Mesenchymal stem cell (in vitro differentiated cells and primary cell): ENCODE measurements at regions not wholly inside any gene's neighbourhood (a gene's known extent, or its start where the extent isn't known, plus 50 kb on each side); places are given as distances from the start of the nearest gene placed in this dataset.
A peak's percentile ranks its signal among the peaks of the same experiment; 100 is the strongest.

Source experiments
- DNase-seq: peaks from one replicate; pipeline ENCODE4 v3.0.0-alpha.2; 2013
- H2AFZ ChIP-seq: one replicate; pipeline ENCODE4 v1.6.1; 2013; ENCODE audit warnings: low read depth, mild to moderate bottlenecking, control low read depth, inconsistent platforms, low read length, moderate library complexity
- H2AK5ac ChIP-seq: 2 replicates; pipeline ENCODE4 v1.6.1; 2013; ENCODE audit warnings: low read length, moderate library complexity, mild to moderate bottlenecking, inconsistent platforms; ENCODE audit not compliant: severe bottlenecking
- H2BK120ac ChIP-seq: one replicate; pipeline ENCODE4 v1.6.1; 2013; ENCODE audit warnings: low read depth, mild to moderate bottlenecking, inconsistent platforms, low read length, moderate library complexity
- H2BK12ac ChIP-seq, 2 experiments: one replicate each; pipeline ENCODE4 v1.6.1; 2013; ENCODE audit warnings: inconsistent platforms in 2 of 2, low read length in 2 of 2, mild to moderate bottlenecking in 2 of 2, moderate library complexity in 2 of 2, control low read depth in 1 of 2
- H2BK15ac ChIP-seq: one replicate; pipeline ENCODE4 v1.6.1; 2013; ENCODE audit warnings: mild to moderate bottlenecking, low read depth, inconsistent platforms; ENCODE audit not compliant: poor library complexity, severe bottlenecking
- H2BK5ac ChIP-seq: 2 replicates; pipeline ENCODE4 v1.6.1; 2013; ENCODE audit warnings: low read depth, mild to moderate bottlenecking, low read length, control low read depth, inconsistent platforms; ENCODE audit not compliant: poor library complexity, severe bottlenecking
- H3K14ac ChIP-seq, 2 experiments: one replicate each; pipeline ENCODE4 v1.6.1; 2013; ENCODE audit warnings: inconsistent platforms in 2 of 2, low read length in 2 of 2, control low read depth in 1 of 2, mild to moderate bottlenecking in 1 of 2, moderate library complexity in 1 of 2
- H3K18ac ChIP-seq, 2 experiments: one replicate each; pipeline ENCODE4 v1.6.1; 2013; ENCODE audit warnings: inconsistent platforms in 2 of 2, low read length in 2 of 2, control low read depth in 1 of 2, low read depth in 1 of 2, mild to moderate bottlenecking in 1 of 2
- H3K23ac ChIP-seq, 2 experiments: one replicate each; pipeline ENCODE4 v1.6.1; 2013; ENCODE audit warnings: inconsistent platforms in 2 of 2, low read length in 2 of 2, mild to moderate bottlenecking in 2 of 2, moderate library complexity in 2 of 2, control low read depth in 1 of 2
- H3K27ac ChIP-seq: 2 replicates; pipeline ENCODE4 v1.5.1; 2013; ENCODE audit warnings: mild to moderate bottlenecking, moderate library complexity, low read length, control low read depth, inconsistent platforms; ENCODE audit not compliant: poor library complexity, severe bottlenecking
- H3K27me3 ChIP-seq, 2 experiments: 2 replicates each; pipeline versions ENCODE4 v1.6.1 to v1.7.0; 2013; ENCODE audit warnings: low read length in 2 of 2, mild to moderate bottlenecking in 2 of 2, moderate library complexity in 2 of 2, control low read depth in 1 of 2, inconsistent platforms in 1 of 2; ENCODE audit not compliant: control insufficient read depth in 1 of 2, insufficient read depth in 1 of 2
- H3K36me3 ChIP-seq, 2 experiments: 2 replicates each; pipeline versions ENCODE4 v1.6.1 to v1.7.0; 2013; ENCODE audit warnings: low read length in 2 of 2, control low read depth in 1 of 2, inconsistent platforms in 1 of 2, low read depth in 1 of 2, mild to moderate bottlenecking in 1 of 2; ENCODE audit not compliant: insufficient read depth in 2 of 2, control insufficient read depth in 1 of 2
- H3K4ac ChIP-seq, 2 experiments: one replicate each; pipeline ENCODE4 v1.6.1; 2013; ENCODE audit warnings: inconsistent platforms in 2 of 2, low read length in 2 of 2, mild to moderate bottlenecking in 2 of 2, moderate library complexity in 2 of 2, control low read depth in 1 of 2, low read depth in 1 of 2
- H3K4me1 ChIP-seq: 2 replicates; pipeline ENCODE4 v1.6.1; 2013; ENCODE audit warnings: low read depth, low read length, control low read depth; ENCODE audit not compliant: control insufficient read depth, insufficient read depth
- H3K4me2 ChIP-seq: 2 replicates; pipeline ENCODE4 v1.6.1; 2013; ENCODE audit warnings: low read length, mild to moderate bottlenecking, inconsistent platforms; ENCODE audit not compliant: poor library complexity, severe bottlenecking
- H3K4me3 ChIP-seq, 2 experiments: 2 replicates each; pipeline versions ENCODE4 v1.5.1 to v1.7.0; 2013; ENCODE audit warnings: low read length in 2 of 2, mild to moderate bottlenecking in 2 of 2, control low read depth in 1 of 2, low read depth in 1 of 2; ENCODE audit not compliant: insufficient read depth in 1 of 2
- H3K79me1 ChIP-seq: replicated peaks from 2 replicates; pipeline ENCODE4 v1.6.1; 2013; ENCODE audit warnings: mild to moderate bottlenecking, control low read depth, low read length, inconsistent platforms; ENCODE audit not compliant: poor library complexity, severe bottlenecking
- H3K9ac ChIP-seq: 2 replicates; pipeline ENCODE4 v1.7.0; 2013; ENCODE audit warnings: mild to moderate bottlenecking, low read length, moderate library complexity
- H3K9me3 ChIP-seq: 2 replicates; pipeline ENCODE4 v1.7.0; 2013; ENCODE audit warnings: mild to moderate bottlenecking, low read length; ENCODE audit not compliant: control insufficient read depth
- H4K8ac ChIP-seq: one replicate; pipeline ENCODE4 v1.6.1; 2013; ENCODE audit warnings: inconsistent platforms, mild to moderate bottlenecking, low read length, moderate library complexity
- H4K91ac ChIP-seq: one replicate; pipeline ENCODE4 v1.6.1; 2013; ENCODE audit warnings: mild to moderate bottlenecking, low read length, inconsistent platforms
- WGBS: methylation state at CpG from one replicate; pipeline ENCODE4 v1.1.7; 2013; ENCODE audit warnings: mixed read lengths; 5-methylcytosine and 5-hydroxymethylcytosine counted together

GRCh38 chr11:97454988-97455387, 1065.2 kb downstream of the JRKL start:
- H3K4me1 ChIP-seq = no peaks in the 10 kb centered on the region
- H2AFZ ChIP-seq = no peak overlapping the region
- no peak overlapping the region for H3K14ac ChIP-seq
- no peak overlapping the region for H4K91ac ChIP-seq
- H2BK120ac ChIP-seq = no peak overlapping the region
- WGBS = no CpG with 5 or more reads among the region's 1 CpG
- no peak overlapping the region for H2BK15ac ChIP-seq
- no peak overlapping the region for H3K4ac ChIP-seq
- H2BK12ac ChIP-seq = no peak overlapping the region
- no peak overlapping the region for H4K8ac ChIP-seq
- H3K27ac ChIP-seq = no peak overlapping the region
- H3K4me2 ChIP-seq = no peak overlapping the region
- no peak overlapping the region for H3K4me3 ChIP-seq
- H3K18ac ChIP-seq = no peak overlapping the region
- no peak overlapping the region for H2AK5ac ChIP-seq
- DNase-seq = no peak
- peaks cover 5% of the 10 kb centered on the region for H3K9me3 ChIP-seq
- no peaks in the 10 kb centered on the region for H3K79me1 ChIP-seq
- no peak overlapping the region for H2BK5ac ChIP-seq
- H3K23ac ChIP-seq = no peak overlapping the region
- H3K36me3 ChIP-seq = no peaks in the 10 kb centered on the region
- H3K27me3 ChIP-seq = no peaks in the 10 kb centered on the region
- H3K9ac ChIP-seq = no peak overlapping the region

DNA sequence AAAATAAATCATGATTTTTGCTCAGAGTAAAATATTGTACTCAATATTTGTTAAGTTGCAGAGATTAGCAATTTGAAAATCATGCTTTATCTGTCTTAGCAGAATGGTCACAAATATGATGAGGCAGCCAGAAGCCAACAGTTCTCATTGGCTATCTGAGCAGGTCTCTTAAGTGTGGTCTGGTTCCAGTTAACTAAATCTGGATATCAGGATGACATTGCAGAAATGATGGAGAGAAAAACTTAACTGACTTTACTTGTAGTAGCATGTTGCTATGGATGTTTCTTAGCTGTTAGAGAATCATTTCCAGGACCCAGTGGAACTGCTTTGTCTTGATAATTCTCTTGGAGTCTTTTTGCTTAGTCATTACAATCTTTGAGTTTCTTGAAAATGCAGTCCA, 1070.3 kb downstream of the JRKL start:
- H2AK5ac ChIP-seq = no peak overlapping the region
- H2BK12ac ChIP-seq = no peak overlapping the region
- H2BK15ac ChIP-seq = no peak overlapping the region
- H3K27me3 ChIP-seq = no peaks in the 10 kb centered on the region
- H2AFZ ChIP-seq = no peak overlapping the region
- no peak for DNase-seq
- H3K4ac ChIP-seq = no peak overlapping the region
- H3K18ac ChIP-seq = no peak overlapping the region
- no peak overlapping the region for H3K14ac ChIP-seq
- peaks cover 10% of the 10 kb centered on the region for H3K9me3 ChIP-seq
- no peak overlapping the region for H4K91ac ChIP-seq
- H3K36me3 ChIP-seq = peaks cover 0 to 2% of the 10 kb centered on the region in 2 experiments
- no peak overlapping the region for H3K4me3 ChIP-seq
- no peaks in the 10 kb centered on the region for H3K79me1 ChIP-seq
- H3K9ac ChIP-seq = no peak overlapping the region
- no peak overlapping the region for H2BK5ac ChIP-seq
- H3K27ac ChIP-seq = no peak overlapping the region
- no peaks in the 10 kb centered on the region for H3K4me1 ChIP-seq
- no peak overlapping the region for H2BK120ac ChIP-seq
- H3K23ac ChIP-seq = no peak overlapping the region
- H4K8ac ChIP-seq = no peak overlapping the region
- no peak overlapping the region for H3K4me2 ChIP-seq

- Histone ChIP-seq H3K4me2 (no peak overlapping the region), H3K9me3 (peaks cover 12% of the 10 kb centered on the region), H3K18ac (no peak overlapping the region), H2BK120ac (no peak overlapping the region), H3K36me3 (peaks cover 0 to 2% of the 10 kb centered on the region in 2 experiments), H4K8ac (no peak overlapping the region), H3K14ac (no peak overlapping the region), H3K27me3 (no peaks in the 10 kb centered on the region), H3K27ac (no peak overlapping the region), H2BK15ac (no peak overlapping the region), H3K4me3 (no peak overlapping the region), H4K91ac (no peak overlapping the region), H2BK5ac (no peak overlapping the region), H2AFZ (no peak overlapping the region), H3K23ac (no peak overlapping the region), H3K4me1 (no peaks in the 10 kb centered on the region), H2AK5ac (no peak overlapping the region), H3K79me1 (no peaks in the 10 kb centered on the region), H3K4ac (no peak overlapping the region), H3K9ac (no peak overlapping the region), H2BK12ac (no peak overlapping the region)
- no peak for DNase-seq
- WGBS = 91% methylated on average over 20 of the region's 21 CpGs
These were observed 1071.4 kb downstream of the JRKL start for GRCh38 chr11:97461044-97461880.

GRCh38 chr11:97461934-97462333, 1072.1 kb downstream of the JRKL start:
- Histone ChIP-seq H3K4me3 (no peak overlapping the region), H2BK120ac (no peak overlapping the region), H3K23ac (no peak overlapping the region), H3K4ac (no peak overlapping the region), H3K27ac (no peak overlapping the region), H3K4me1 (no peaks in the 10 kb centered on the region), H3K18ac (no peak overlapping the region), H4K91ac (peak overlapping the region; percentile 12), H2BK12ac (no peak overlapping the region), H3K79me1 (no peaks in the 10 kb centered on the region), H3K4me2 (no peak overlapping the region), H2AFZ (no peak overlapping the region), H3K9me3 (peaks cover 14% of the 10 kb centered on the region), H3K14ac (peak overlapping the region in 1 of 2 experiments; percentile 93), H4K8ac (peak overlapping the region; percentile 61), H3K27me3 (no peaks in the 10 kb centered on the region), H2BK15ac (no peak overlapping the region), H3K36me3 (peaks cover 0 to 2% of the 10 kb centered on the region in 2 experiments), H3K9ac (no peak overlapping the region), H2BK5ac (no peak overlapping the region), H2AK5ac (no peak overlapping the region)
- DNase-seq = no peak
- WGBS = 88% methylated on average over 8 of the region's 9 CpGs
